Omental fat pad (tissue), 3 donors: ENCODE measurements at regions not wholly inside any gene's neighbourhood (a gene's known extent, or its start where the extent isn't known, plus 50 kb on each side); places are given as distances from the start of the nearest gene placed in this dataset.

Experiments
- ATAC-seq: fragments of 150-250 bp; one replicate; pipeline ENCODE4 v1.9.1; 2016; ENCODE audit warnings: mild to moderate bottlenecking, moderate library complexity; ENCODE audit not compliant: low FRiP score
- DNase-seq: peaks from one replicate; pipeline ENCODE4 v3.0.0-alpha.2; 2019; ENCODE audit warnings: low spot score
- CTCF ChIP-seq, 3 donors: fragments of 450-650 bp; IDR thresholded peaks; one replicate each; pipeline ENCODE4 v1.5.1; 2016 to 2017; ENCODE audit warnings: antibody characterized with exemption in 3 of 3, mild to moderate bottlenecking in 3 of 3, moderate library complexity in 2 of 3

DNA sequence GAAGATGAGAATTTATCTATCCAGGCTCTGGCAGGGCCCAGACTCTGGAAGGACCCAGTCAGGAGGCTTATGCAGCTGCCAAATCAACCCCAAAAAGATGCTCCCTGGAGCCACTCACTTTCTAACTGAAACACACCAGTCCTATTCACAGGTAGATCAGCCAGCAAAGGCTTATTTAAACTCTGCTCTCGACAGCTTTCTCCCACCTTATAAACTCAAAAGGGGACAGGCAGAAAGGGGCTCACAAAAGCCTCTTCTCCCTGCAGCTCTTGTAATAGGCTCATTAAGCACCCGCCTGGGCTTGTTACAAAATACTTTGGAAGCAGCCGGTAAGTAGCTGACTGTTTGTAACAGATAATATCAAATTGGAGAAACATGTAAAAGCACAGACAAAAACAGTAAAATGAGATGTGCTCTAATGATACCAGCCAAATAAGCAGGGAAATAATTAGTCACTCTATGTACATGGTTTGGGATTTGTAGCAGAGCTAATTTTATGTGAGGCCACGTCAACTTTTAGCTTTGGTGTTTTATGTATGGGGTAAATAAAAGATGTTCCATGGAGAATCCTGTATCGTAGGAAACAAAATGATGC is 213.8 kb downstream of the NR2F2 start:
- DNase-seq (no peak), ATAC-seq (no peak)
- TF ChIP-seq CTCF (IDR thresholded peaks at IDR 0.05): no peak

- DNase-seq: no peak
- no peak for ATAC-seq
- no peak for TF ChIP-seq CTCF (IDR thresholded peaks at IDR 0.05)
Observed at GRCh38 chr15:96549136-96549535, 218.6 kb downstream of the NR2F2 start.

DNA sequence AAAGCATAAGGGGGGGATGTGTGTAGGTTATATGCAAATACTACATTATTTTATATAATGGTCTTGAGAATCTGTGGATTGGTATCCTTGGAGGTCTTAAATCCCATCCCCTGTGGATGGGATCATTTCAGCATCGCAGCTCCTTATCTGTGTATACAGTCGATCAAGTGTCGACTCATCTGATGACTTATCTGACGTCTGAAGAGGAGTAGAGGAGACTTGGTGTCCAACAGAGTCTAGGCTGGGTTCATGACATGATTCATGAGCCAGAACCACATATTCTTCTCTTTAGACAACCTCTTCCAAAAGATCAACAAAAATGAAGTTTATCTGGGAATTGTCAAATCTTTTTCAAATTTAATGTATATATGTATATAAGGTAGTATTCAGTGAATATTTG is 220.7 kb downstream of the NR2F2 start:
- no peak for ATAC-seq
- no peak for TF ChIP-seq CTCF (IDR thresholded peaks at IDR 0.05)
- no peak for DNase-seq

- DNase-seq: no peak
- no peak for ATAC-seq
- no peak for TF ChIP-seq CTCF (IDR thresholded peaks at IDR 0.05)
Observed at GRCh38 chr15:96551722-96552121, 221.2 kb downstream of the NR2F2 start.

GRCh38 chr15:96553006-96553405 is 222.5 kb downstream of the NR2F2 start:
- TF ChIP-seq CTCF (IDR thresholded peaks at IDR 0.05): no peak
- no peak for ATAC-seq
- no peak for DNase-seq

DNA sequence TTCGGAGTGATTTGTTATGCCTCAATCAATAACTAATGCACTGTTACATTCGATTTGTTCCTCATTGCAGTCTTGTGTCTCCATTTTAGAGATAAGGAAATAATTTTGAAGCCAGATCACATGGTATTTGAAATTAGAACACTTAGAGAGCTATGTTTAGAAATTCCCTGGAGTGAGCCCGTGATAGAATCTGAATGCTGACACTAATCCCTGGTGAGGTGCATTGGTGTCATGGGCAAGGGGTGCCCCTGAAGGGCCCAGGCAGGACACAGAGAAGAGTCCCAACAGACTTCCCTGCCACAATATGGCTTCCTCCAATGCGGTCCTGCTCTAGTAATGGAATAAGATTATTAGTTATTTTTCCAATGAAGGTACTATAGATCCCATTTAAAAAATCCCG is 223.0 kb downstream of the NR2F2 start:
- ATAC-seq (no peak), DNase-seq (no peak)
- TF ChIP-seq CTCF (IDR thresholded peaks at IDR 0.05): no peak

DNA sequence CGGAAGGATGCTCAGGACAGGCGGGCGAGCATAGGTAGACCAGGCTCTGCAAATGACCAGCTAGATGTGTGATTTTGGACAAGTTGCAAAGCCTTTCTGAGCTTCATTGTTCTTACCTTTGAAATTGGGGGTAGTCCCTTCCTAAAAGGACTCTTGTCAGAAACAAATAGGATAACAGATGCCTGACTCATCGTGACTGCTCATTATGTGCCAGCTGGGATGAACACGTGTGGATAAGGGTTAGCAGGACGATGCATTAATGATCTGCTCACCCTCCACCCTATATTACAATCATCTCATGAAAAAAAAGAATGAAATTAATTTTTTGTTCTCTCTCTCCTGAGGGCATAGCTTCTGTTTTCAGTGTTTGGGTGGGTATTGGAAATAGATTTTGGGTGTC is 223.4 kb downstream of the NR2F2 start:
- no peak for TF ChIP-seq CTCF (IDR thresholded peaks at IDR 0.05)
- ATAC-seq (no peak), DNase-seq (no peak)
